Left lung (tissue), 4 donors: ENCODE measurements at regions not wholly inside any gene's neighbourhood (a gene's known extent, or its start where the extent isn't known, plus 50 kb on each side); places are given as distances from the start of the nearest gene placed in this dataset.
A peak's percentile ranks its signal among the peaks of the same experiment; 100 is the strongest.

Source experiments
- ATAC-seq: fragments of 200-7000 bp; cut with Tn5 transposase; one replicate; pipeline ENCODE4 v1.9.1; 2020; ENCODE audit warnings: moderate library complexity
- DNase-seq, 4 donors: peaks; one replicate each; pipeline ENCODE4 v3.0.0-alpha.2; 2013 to 2020
- H3K27ac ChIP-seq, 2 donors: fragments of 200-600 bp; sonication (generic) in 1 of 2; one replicate each; pipeline versions ENCODE4 v1.5.0 to v1.8.0; 2020 to 2021
- H3K27me3 ChIP-seq, 2 donors: fragments of 200-600 bp; sonication (generic) in 1 of 2; one replicate each; pipeline versions ENCODE4 v1.5.0 to v1.8.0; 2020 to 2021
- H3K36me3 ChIP-seq, 2 donors: fragments of 200-600 bp; sonication (generic) in 1 of 2; one replicate each; pipeline versions ENCODE4 v1.5.0 to v1.8.0; 2020 to 2021
- H3K4me1 ChIP-seq, 2 donors: fragments of 200-600 bp; one replicate each; pipeline ENCODE4 v1.8.0; 2021
- H3K4me3 ChIP-seq, 2 donors: fragments of 200-600 bp; sonication (generic) in 1 of 2; one replicate each; pipeline versions ENCODE4 v1.5.0 to v1.8.0; 2020 to 2021; ENCODE audit warnings: mild to moderate bottlenecking in 1 of 2
- H3K9me3 ChIP-seq, 2 donors: fragments of 200-600 bp; sonication (generic) in 1 of 2; one replicate each; pipeline versions ENCODE4 v1.5.0 to v1.8.0; 2020 to 2021
- CTCF ChIP-seq, 2 donors: fragments of 200-600 bp; sonication (generic) in 1 of 2; IDR thresholded peaks; one replicate each; pipeline versions ENCODE4 v1.5.0 to v1.8.0; 2021; ENCODE audit warnings: antibody characterized with exemption in 2 of 2
- intact Hi-C, 2 donors: fragments of 100-400 bp; cut with DNase I; formaldehyde crosslinking; loops; one replicate each; pipeline versions ENCODE4 v1.11.2 to v1.14.2; 2022
- donor health status: DM: no; HTN: yes; CAD: no.
- donor health status: DM: no; HTN: no; CAD: no.

GRCh38 chr18:25563816-25564683 is 212.1 kb upstream of the ZNF521 start:
- TF ChIP-seq CTCF (IDR thresholded peaks at IDR 0.05), result no peak
- H3K4me3 ChIP-seq, result no peak overlapping the region
- no peak for ATAC-seq
- H3K27ac ChIP-seq, result no peak overlapping the region
- H3K4me1 ChIP-seq, result no peaks in the 10 kb centered on the region
- no peaks in the 10 kb centered on the region for H3K9me3 ChIP-seq
- no peaks in the 10 kb centered on the region for H3K27me3 ChIP-seq
- no peaks in the 10 kb centered on the region for H3K36me3 ChIP-seq
- DNase-seq, result no peak
- intact Hi-C loops, result no loop called here

- ATAC-seq (no peak), DNase-seq (no peak)
- no peaks in the 10 kb centered on the region for H3K36me3 ChIP-seq
- no peak overlapping the region for H3K27ac ChIP-seq
- no peaks in the 10 kb centered on the region for H3K27me3 ChIP-seq
- no peaks in the 10 kb centered on the region for H3K4me1 ChIP-seq
- TF ChIP-seq CTCF (IDR thresholded peaks at IDR 0.05), result no peak
- H3K4me3 ChIP-seq, result no peak overlapping the region
- no peaks in the 10 kb centered on the region for H3K9me3 ChIP-seq
- intact Hi-C loops, result no loop called here
Observed at GRCh38 chr18:25563346-25563745, 211.4 kb upstream of the ZNF521 start.

GRCh38 chr18:25561918-25562317 is 210.0 kb upstream of the ZNF521 start:
- H3K27ac ChIP-seq, result no peak overlapping the region
- DNase-seq (peak in 1 of 4 donors; percentile 11), ATAC-seq (no peak)
- intact Hi-C loops, result no loop called here
- H3K4me1 ChIP-seq, result peaks cover 0 to 5% of the 10 kb centered on the region in 2 donors
- no peaks in the 10 kb centered on the region for H3K36me3 ChIP-seq
- H3K9me3 ChIP-seq, result no peaks in the 10 kb centered on the region
- peak in 1 of 2 donors; percentile 16 for TF ChIP-seq CTCF (IDR thresholded peaks at IDR 0.05)
- H3K27me3 ChIP-seq, result no peaks in the 10 kb centered on the region
- no peak overlapping the region for H3K4me3 ChIP-seq

- Histone ChIP-seq H3K27ac (no peak overlapping the region), H3K4me1 (peaks cover 0 to 6% of the 10 kb centered on the region in 2 donors), H3K9me3 (no peaks in the 10 kb centered on the region), H3K27me3 (no peaks in the 10 kb centered on the region), H3K36me3 (no peaks in the 10 kb centered on the region), H3K4me3 (no peak overlapping the region)
- intact Hi-C loops, result no loop called here
- DNase-seq (no peak), ATAC-seq (no peak)
- TF ChIP-seq CTCF (IDR thresholded peaks at IDR 0.05), result no peak
Observed at GRCh38 chr18:25560369-25560768, 208.4 kb upstream of the ZNF521 start.

- no peak overlapping the region for H3K4me3 ChIP-seq
Observed at GRCh38 chr18:25557011-25557410, 205.0 kb upstream of the ZNF521 start.

More at GRCh38 chr18:25557011-25557410, 205.0 kb upstream of the ZNF521 start:
- DNase-seq, result peak in 1 of 4 donors; percentile 22
- intact Hi-C loops, result no loop called here
- no peaks in the 10 kb centered on the region for H3K36me3 ChIP-seq
- peaks cover 0 to 6% of the 10 kb centered on the region in 2 donors for H3K4me1 ChIP-seq
- H3K27ac ChIP-seq, result no peak overlapping the region
- no peaks in the 10 kb centered on the region for H3K27me3 ChIP-seq
- no peak for TF ChIP-seq CTCF (IDR thresholded peaks at IDR 0.05)
- peak; percentile 30 for ATAC-seq
- no peaks in the 10 kb centered on the region for H3K9me3 ChIP-seq
